GM19455 (cell line): ENCODE measurements at regions not wholly inside any gene's neighbourhood (a gene's known extent, or its start where the extent isn't known, plus 50 kb on each side); places are given as distances from the start of the nearest gene placed in this dataset.
"Not testable (repeated sequence)": the region's sequence is repeated elsewhere in the genome, so short reads cannot be mapped to it uniquely, and the experiment has no call there.

Experiments used
- ATAC-seq: cut with Tn5 transposase; IDR thresholded peaks from one replicate; pipeline ENCODE4 v1.9.1; 2021; ENCODE audit not compliant: unreplicated experiment

DNA sequence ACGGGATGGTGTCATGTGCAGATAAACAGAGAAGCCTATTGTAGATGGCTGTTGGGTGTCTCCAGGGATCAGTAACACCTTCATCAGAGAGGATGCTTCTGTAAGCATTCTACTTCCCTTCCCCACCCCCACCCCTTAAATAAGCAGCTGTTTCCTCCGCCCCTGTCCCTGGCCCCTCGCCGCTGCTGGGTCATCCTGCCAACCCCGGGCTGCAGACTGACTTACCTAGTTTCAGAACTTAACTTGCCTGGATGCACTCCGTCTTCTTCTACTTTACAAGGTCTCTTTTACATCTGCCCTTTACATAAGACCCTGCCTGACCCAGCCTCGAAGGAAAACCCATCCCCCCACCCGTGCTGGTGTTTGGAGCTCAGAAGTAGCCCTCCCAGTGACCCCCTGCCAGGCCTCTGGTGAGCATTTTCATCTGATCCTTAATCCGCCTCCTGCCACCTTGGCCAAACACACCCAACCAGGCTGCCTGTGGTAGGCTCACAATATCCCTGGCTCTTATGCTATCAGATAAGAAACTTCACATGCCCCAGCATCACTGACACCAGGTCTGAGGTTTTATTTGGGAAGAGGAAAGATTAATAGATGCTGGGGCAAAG, 103.0 kb upstream of the HES1 start:
- ATAC-seq = no peak

DNA sequence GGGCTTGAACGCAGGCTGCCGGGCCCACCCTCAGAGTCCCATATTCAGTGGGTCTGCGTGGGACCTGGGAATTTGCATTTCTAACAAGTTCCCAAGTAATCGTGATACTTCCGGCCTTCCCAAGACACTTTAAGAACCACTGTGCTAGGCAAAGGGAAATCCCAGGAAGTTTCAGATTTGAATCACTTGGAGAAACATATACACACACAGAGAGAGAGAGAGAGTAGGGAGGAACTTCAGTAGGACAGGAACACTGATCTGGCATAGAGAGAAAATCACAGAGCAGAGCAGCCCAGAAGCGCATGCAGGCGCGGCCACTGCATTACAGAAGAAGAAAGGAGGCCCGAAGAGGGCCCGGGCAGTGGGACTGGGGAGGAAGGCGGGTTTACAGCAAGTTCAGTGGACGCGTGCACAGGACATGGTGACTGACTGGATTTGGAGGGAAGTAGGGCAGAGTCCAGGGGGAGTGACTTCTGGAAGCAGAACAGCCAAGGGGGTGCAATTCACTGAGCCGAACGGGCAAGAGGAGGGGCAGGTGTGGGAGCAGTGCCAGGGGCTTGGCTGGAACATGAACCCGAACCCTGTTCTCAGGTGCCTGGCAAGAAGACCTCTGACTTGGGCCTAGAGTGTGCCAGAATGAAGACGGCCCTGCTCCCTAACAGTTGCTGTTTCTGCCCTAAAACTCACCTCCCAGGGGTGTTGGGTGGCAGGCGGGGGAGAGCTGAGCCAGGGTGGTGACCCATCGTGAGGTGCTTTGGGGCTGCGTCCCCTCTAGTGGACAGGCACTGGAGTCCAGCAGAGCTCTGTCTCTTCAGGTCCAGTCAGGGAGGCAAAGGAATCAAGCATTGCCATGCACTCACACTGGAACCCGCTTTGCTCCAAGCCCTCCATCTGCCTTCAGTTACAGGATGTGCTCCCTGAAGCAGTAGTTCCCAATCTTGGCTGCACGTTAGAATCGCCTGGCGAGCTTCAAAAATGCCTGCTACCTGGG, 101.3 kb upstream of the HES1 start:
- no peak for ATAC-seq

DNA sequence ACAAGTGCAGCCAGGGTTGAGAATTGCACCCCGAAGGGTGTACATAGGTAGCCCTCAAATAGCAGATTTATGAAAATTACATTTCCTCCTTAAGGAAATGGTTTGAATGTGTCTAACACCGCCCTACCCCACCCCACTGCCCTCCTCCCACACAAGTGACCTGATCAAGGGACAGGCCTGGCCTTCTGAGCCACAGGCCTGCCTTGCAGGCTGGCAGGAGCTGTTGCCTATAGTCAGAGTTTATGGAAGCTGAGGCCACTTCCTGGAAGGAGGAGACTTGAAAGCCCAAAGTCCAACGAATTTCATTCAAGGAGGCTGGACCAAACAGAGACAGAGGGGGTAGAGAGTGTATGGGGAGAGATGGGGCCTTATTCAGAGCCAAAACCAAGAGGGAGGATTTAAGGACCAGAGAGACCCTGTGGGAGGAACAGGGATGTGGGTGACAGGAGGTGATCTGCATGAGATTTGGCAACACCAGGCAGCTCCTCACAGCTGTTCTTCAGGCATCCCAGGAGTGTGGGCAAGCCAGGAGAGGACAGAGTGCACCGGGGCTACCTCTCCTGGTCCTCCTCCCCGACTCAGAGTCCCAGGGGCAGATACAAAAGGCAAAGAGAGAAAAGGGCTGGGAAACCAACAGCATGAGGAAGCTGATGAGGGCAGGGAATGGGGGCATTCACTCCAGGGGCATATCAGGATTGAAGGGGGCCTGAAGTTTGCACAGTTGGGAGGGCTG, 100.4 kb upstream of the HES1 start:
- ATAC-seq = no peak

DNA sequence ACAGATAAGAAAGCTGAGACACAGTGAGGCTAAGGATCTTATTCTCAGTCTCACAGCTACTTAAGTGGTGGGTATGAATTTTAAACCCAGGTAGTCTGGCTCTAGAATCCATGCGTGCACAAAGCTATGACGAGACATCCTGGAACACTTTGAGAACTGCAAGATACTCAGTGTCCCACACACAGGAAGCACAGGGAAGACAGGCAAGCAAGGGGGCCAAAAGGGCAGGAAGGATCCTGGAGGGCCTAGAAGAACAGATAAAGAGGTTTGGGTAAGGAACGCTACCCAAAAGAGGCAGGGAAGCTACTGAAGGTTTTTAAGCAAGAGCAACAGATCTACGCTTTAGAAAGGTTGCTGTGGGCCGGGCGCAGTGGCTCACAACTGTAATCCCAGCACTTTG, 99.1 kb upstream of the HES1 start:
- ATAC-seq = no peak

DNA sequence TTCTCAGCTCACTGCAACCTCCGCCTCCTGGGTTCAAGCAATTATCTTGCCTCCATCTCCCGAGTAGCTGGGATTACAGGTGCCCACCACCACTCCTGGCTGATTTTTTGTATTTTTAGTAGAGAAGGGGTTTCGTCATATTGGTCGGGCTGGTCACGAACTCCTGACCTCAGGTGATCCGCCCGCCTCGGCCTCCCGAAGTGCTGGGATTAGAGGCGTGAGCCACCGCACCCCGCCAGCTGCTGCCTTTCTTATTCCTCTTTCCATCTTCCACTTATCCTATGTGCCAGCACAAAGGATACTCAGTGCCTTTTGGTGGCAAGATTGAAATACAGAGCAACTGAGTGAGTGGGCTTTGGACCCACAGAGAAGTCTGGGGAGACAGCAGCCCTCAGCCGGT, 97.6 kb upstream of the HES1 start:
- ATAC-seq = not testable (repeated sequence)

DNA sequence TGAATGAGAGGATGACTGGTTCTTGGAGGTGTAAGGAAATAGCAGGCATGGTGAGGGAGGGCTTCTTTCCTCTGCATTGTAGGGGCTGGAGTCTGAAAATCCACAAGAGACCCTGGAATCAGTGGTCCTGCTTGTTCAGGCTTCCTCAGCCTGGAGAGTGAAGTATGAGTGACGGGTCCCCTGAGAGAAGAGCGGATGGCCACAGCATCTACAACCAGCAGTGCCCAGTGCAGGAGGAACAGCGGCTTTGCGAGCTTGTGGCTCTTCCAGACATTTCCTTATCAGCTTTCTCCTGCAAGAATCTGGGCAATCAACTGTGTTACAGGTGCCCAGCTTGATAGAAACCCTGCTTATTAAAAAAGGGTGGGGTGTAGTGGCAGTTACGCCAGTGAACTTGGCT, 97.0 kb upstream of the HES1 start:
- ATAC-seq = no peak

DNA sequence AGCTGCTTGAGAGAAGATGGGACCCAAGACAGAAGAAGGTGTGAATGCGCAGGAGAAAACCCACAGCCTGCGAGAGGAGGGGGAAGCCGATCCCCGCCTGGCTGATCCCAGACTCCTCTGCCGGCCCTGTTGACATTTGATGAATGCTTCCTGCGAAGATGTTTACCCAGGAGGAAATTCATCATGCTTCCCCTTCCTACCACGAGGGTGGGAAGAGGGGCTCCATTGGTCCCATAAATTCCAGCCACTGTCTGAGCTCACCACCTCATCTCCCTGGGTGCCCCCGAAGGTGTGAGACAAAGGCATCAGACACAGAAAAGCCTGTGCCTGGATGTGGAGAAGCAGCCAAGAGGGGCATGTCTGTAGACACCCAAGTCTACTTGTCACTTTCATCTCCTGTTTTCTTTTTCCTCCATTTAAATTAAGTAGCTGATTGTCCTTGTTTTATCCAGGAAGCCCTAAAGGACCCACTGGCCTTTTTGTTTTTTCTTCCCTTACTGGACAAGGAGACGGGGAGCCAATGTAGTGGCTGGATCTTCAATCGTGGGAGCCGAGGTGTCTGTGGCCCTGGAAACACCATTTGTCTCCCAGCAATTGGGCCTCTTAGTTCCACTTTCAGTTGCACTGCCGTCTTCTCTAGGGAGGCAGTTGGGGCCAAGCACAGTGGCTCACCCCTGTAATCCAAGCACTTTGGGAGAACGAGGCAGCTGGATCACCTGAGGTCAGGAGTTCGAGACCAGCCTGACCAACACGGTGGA, 95.3 kb upstream of the HES1 start:
- no peak for ATAC-seq

DNA sequence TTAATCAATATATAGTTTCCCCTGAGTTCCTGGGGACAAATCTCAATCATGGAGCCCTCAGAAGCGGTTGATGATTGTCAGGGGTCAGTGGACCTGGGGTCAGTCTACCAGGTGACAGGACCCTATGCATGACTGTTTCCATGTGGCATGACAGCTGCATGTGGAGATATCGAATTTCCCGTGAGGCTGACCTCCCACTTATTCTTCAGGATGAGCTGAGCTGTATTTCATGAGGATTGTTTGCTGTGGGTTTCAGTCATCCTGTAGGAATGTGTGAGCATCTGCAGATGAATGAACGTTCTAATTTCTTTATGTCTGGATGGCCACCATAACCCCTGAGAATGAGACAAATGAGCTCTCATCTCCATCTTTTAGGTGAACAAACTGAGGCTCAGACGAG, 93.0 kb upstream of the HES1 start:
- ATAC-seq = no peak

DNA sequence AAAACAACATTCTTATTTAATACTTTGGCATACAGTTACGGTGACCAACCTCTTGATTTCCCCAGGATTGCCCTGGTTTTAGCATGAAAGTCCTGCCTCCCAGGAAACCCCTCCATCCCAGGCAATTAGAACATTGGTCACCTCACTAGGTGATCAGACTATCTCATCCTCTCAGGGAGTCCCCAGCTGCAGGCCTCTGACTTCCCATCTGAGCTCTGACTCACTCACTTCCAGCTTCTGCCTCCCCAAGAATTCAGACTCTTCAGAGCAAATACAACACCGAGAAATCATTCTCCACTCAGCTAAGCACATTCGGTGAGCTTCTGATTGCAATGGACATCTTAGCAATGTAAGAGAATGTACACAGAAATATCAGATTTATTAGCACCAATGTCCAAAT, 92.4 kb upstream of the HES1 start:
- ATAC-seq = no peak

DNA sequence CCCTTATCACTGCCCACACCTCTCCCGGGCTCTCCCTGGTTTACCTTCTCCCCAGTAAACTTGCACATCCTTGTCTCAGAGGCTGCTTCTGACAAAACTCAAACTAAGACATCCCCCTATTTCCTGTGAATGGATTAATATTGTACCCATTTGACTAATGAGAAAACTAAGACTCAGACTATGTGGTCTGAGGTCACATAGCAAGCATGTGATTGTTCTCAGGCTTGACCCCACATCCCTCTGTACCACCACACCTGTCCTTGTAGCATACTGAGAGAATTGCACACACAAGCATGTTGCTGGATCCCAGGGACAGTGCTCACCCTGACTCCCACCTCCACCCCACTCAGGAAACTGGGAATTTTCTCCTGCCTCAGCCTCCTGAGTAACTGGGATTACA, 90.7 kb upstream of the HES1 start:
- peak; percentile 87 for ATAC-seq

DNA sequence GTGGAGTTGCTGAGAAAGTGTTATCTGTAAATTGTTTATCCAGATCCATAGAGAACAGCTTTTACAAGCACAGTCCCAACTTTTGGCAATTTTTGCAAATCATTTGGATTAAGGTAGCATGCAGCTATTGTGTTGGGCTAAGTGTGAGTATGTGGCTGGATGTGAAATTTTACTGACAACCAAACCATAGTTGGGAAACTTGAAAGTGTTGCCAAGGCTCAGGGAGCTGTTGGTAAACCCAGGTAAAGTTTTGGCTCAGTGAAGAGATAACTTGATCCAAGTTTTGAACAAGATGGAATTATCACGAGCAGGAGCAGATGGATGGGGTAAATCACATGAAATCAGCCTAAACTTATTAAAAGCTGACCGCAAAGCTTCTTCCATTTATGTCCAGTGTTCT, 90.0 kb upstream of the HES1 start:
- no peak for ATAC-seq

DNA sequence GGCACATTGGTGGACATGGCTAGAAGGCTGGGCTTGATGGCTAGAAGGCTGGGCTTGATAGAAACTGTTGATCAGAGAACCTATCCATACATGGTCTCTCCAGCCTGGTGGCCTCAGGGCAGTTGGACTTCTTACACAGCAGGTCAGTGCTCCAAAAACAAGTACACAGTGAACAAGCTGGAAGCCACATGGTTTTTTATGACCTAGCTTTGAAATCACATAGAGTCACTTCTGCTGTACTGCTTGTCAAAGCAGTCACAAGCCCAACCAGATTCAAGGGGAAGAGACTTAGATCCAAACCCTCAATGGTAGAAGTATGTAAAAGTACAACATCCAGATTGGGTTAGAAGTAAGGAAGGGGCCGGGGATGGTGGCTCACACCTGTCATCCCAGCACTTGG, 89.4 kb upstream of the HES1 start:
- ATAC-seq = no peak

DNA sequence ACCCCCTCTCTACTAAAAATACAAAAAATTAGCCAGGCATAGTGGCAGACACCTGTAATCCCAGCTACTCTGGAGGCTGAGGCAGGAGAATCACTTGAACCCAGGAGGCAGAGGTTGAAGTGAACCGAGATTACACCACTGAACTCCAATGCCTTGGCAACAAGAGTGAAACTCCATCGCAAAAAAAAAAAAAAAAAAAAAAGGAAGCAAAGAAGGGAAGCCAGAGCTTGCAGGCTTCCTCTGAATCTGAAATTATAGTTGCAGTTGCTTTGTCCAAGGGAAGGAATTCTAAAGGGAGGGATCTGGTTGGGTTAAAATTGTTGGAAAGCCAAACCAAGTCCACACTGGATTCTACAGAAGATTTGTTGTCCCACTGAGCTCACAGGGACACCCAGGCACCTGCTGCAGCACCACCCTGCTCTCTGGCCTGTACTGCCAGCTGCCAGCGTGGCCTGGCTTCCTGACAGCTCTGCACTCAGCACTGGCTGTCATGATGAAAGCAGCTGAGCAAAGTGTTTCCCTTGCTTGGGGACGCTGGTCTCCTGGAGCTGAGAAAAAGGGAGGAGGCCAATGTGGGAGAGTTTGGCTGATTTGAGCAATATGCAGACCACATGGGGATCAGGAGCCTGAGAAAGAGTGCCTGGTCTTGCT, 88.8 kb upstream of the HES1 start:
- ATAC-seq = no peak

DNA sequence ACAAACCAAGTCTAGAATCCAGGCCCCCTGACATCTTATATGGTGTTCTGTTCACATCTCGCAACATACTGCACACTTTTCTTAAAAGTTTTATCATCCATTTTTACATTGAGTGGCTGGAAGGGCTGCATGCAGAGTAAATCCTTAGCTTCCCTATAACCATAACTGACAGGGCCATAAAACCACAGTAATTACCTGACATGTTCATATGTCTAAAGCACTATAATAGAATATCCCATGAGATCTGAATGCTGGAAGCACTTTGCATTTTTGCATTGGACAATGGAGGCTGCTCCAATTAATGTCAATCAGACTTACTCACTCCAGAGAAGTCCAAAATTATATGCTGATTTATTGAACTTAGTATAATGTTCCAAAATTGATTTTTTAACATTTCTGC, 86.6 kb upstream of the HES1 start:
- ATAC-seq = no peak

DNA sequence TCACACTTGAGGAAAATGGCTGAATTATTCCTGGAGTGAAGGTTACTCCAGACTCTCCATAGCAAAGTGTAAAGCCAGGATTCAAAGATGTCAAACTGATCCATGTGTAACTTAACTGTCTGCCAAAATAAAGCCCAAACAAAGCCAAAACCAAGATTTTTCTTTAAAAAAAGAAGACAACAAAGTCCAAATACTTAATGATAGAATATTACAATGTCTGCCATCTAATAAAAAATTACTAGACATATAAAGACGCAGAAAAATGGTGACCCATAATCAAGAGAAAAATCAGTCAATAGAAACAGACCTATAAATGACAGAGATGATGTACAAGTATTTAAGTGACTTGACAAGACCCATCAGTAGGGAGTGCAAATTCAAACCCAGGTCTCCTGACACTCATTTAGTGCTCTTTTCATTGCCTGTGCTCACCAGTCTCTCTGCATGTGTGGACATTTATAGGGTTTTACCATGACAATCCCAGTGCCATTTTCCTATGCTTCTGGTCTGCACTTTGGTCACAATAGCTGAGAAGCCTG, 85.1 kb upstream of the HES1 start:
- ATAC-seq = no peak

DNA sequence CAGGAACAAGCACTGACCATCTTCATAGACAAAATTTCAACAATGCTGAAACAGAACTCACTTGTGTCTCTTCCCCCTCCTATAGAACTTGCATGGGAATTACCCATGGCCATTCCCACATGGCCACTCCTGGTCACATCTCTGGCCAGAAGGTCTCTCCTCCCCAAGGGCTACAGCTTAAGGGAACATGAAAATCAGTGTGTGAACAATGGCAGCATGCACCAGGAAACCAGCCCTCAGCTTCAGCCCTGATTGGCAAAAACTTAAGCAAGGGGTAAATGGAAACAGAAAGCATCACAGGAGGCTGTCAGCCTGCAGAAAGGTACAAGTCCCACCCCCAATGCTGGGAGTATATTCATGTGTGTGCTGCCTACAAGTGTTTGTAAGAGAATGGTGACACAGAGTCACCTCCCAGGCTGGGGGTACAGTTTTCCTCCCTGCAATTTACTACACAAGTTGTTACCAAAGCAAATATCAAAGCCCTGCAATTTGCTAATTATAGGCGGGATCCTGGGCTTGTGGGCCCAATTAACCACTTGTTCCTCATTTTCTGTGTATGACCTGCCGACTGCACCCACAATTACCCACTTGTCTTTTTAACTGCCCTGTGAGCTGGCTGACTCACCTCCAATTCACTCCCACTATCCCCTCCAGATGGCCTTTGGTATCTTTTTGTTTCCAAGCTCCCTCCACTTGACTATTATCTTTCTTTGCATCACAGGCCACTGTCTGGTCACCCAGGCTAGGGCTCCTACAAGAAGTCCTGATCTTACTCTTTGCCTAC, 84.4 kb upstream of the HES1 start:
- ATAC-seq = no peak

DNA sequence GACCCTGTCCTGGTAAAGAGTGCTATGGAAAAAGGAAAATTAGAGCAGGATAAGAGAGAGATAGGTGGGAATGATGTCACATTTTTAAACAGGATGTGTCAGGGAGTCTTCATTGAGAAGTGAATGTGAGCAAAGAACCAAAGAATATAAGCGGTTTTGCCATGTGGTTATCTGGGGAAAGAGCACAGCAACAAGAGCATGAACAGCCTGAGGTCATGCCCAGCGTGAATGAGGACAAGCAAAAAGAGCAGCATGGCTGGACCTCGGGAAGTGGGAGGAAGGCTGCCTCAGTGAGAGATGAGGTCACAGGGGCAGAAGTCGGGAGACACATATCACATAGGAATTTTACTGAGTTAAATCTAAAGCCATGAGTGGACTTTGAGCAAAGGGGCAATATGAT, 82.8 kb upstream of the HES1 start:
- ATAC-seq = no peak

DNA sequence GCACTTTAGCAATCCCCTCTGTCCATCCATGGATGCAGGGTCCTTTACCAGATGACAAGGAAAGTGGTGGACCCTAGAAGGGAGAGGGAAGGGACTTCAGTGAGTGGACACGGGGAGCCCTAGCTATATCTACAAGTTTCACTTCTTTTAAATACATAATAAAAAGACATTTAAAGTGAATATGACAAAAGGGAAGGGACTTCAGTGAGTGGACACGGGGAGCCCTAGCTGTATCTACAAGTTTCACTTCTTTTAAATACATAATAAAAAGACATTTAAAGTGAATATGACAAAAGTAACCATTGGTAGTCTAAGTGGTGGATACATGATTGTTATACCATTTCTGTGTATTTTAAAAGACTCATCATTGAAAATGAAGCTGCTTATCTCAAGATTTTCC, 81.9 kb upstream of the HES1 start:
- ATAC-seq = no peak

DNA sequence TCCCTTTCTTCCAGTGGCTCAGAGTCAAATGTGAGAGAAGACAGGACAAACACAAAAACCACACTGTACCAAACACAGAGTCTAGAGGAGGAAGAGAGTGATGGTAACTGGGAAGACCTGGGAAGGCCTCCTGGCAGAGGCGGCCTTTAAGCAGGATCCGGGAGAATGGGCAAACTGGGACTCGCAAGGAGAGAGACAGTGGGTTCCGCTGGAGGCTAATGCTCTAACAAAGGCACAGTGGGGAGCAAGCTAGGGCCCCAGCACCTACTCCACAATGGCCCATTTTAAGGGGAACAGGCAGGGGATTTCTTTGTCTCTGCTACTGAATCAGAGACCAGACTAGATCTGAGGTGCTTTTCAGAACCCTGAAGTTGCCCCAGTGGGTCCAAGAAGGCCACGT, 81.4 kb upstream of the HES1 start:
- ATAC-seq = no peak

DNA sequence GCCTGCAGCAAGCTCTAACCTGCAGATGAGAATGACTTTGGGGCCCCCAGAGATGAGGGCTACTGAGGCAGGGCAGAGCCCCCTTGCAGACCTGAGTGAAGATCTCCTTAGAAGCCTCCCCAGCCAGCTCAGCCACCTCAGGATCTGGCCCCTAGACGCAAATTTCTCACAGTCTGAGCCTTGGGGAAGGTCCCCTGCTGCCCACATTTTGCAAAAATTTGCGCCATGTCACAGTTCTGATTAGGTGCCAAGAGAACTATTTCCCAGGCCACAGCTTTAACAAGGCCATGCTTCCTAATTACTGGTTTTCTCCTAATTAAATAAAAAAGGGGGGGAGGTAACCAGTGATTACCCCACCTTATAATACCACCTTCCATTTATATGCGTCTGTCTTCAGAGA, 81.0 kb upstream of the HES1 start:
- ATAC-seq = no peak
